MCF 10A (cell line): ENCODE measurements at regions not wholly inside any gene's neighbourhood (a gene's known extent, or its start where the extent isn't known, plus 50 kb on each side); places are given as distances from the start of the nearest gene placed in this dataset.

ENCODE experiments used
- BruUV-seq: library from RNA; stranded (reverse); fragments of 400-500 nt; replicated peaks from 2 replicates; lab custom pipeline; 2021; lab: Mats Ljungman, UMichigan
- CTCF ChIA-PET: fragments of 300-600 bp; sonication (Branson Sonifier 250); formaldehyde crosslinking; extraction: SDS; loops from one replicate; lab custom pipeline; 2021; ENCODE audit warnings: antibody characterized with exemption, inconsistent platforms; lab: Yijun Ruan, JAX
- POLR2A ChIA-PET: fragments of 300-600, 350-650 bp; sonication (Branson Sonifier 250); formaldehyde crosslinking; extraction: SDS; loops from one replicate; lab custom pipeline; 2020; ENCODE audit warnings: antibody characterized with exemption, inconsistent platforms; lab: Yijun Ruan, JAX
- DNase-seq: peaks from one replicate; pipeline ENCODE4 v3.0.0-alpha.2; 2018; ENCODE audit not compliant: unreplicated experiment
- H3K27ac Mint-ChIP-seq: one replicate; pipeline ENCODE4 v1.8.0; 2022; ENCODE audit warnings: mild to moderate bottlenecking, low read depth, mixed read lengths; ENCODE audit not compliant: unreplicated experiment
- H3K27me3 Mint-ChIP-seq: one replicate; pipeline ENCODE4 v1.8.0; 2022; ENCODE audit warnings: mixed read lengths; ENCODE audit not compliant: insufficient read depth, unreplicated experiment
- H3K36me3 Mint-ChIP-seq: one replicate; pipeline ENCODE4 v1.8.0; 2022; ENCODE audit warnings: mild to moderate bottlenecking, moderate library complexity, mixed read lengths; ENCODE audit not compliant: insufficient read depth, unreplicated experiment
- H3K4me1 Mint-ChIP-seq: one replicate; pipeline ENCODE4 v1.8.0; 2022; ENCODE audit warnings: mixed read lengths; ENCODE audit not compliant: insufficient read depth, unreplicated experiment
- H3K4me3 Mint-ChIP-seq: one replicate; pipeline ENCODE4 v1.8.0; 2022; ENCODE audit warnings: mild to moderate bottlenecking, moderate library complexity, mixed read lengths; ENCODE audit not compliant: unreplicated experiment
- H3K9me3 Mint-ChIP-seq: one replicate; pipeline ENCODE4 v1.8.0; 2022; ENCODE audit warnings: mixed read lengths; ENCODE audit not compliant: unreplicated experiment
- intact Hi-C: fragments of 100-400 bp; cut with micrococcal nuclease; formaldehyde crosslinking; loops from 2 replicates; pipeline ENCODE4 v1.14.1; 2022
- TF ChIP-seq, protein P1 (sequence below): fragments of 200-600 bp; IDR thresholded peaks from one replicate; pipeline ENCODE4 v1.8.0; 2022; ENCODE audit warnings: antibody characterized with exemption, mild to moderate bottlenecking; ENCODE audit not compliant: unreplicated experiment

DNA sequence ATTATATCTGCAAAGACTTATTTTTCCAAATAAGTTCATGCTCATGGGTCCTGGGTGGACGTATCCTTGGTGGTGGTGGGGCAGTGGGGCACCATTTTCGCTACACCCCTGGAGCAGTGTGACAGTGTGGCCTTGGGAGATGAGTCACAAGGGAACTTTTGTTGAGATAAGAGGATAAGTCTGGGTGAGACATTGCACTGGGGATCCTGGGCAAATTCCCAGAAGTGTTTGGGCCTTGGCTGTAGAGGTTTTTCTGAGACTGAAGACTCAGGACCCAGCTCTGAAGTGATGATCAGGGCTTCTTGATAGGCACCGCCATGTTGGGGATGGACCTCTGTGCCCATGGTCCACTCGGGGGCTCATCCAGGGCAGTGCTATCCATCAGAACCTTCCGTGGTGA is 149.4 kb downstream of the MACROH2A1 start:
- intact Hi-C loops = no loop called here
- peaks cover 39% of the 10 kb centered on the region for H3K4me1 Mint-ChIP-seq
- CTCF ChIA-PET = interaction anchor here (0.9 kb wide), 1 partner anchor 73 kb away, joined by 3 read pairs; no protein-coding TSS in a partner anchor
- BruUV-seq = no TSS peak
- no peak overlapping the region for H3K27ac Mint-ChIP-seq
- POLR2A ChIA-PET = no interaction called here
- no peak overlapping the region for H3K4me3 Mint-ChIP-seq
- H3K36me3 Mint-ChIP-seq = no peaks in the 10 kb centered on the region
- H3K27me3 Mint-ChIP-seq = no peaks in the 10 kb centered on the region
- no peak for DNase-seq
- TF ChIP-seq, protein P1, sequence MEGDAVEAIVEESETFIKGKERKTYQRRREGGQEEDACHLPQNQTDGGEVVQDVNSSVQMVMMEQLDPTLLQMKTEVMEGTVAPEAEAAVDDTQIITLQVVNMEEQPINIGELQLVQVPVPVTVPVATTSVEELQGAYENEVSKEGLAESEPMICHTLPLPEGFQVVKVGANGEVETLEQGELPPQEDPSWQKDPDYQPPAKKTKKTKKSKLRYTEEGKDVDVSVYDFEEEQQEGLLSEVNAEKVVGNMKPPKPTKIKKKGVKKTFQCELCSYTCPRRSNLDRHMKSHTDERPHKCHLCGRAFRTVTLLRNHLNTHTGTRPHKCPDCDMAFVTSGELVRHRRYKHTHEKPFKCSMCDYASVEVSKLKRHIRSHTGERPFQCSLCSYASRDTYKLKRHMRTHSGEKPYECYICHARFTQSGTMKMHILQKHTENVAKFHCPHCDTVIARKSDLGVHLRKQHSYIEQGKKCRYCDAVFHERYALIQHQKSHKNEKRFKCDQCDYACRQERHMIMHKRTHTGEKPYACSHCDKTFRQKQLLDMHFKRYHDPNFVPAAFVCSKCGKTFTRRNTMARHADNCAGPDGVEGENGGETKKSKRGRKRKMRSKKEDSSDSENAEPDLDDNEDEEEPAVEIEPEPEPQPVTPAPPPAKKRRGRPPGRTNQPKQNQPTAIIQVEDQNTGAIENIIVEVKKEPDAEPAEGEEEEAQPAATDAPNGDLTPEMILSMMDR = no peak
- no peaks in the 10 kb centered on the region for H3K9me3 Mint-ChIP-seq

DNA sequence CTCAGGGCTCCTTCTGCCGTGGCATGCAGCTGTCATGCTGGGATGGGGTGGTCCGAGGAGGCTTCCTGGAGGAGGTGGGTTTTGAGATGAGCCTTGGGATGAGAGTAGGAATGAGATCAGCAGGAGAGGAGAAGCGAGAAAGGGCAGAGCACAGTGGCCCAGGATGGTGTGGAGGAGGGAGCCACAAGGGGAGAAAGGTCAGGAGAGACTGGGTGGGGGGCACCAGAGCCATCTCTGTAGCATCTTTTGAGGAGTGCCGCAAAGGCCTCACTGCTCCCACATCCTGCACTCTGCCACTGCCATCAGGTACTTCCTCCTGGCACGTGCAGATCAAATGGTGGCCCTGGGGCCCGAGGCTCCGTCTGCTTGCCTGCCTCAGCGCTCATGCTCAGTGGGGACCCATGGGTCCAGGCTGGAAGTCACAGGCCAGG is 150.2 kb downstream of the MACROH2A1 start:
- Mint-ChIP-seq H3K27ac (no peak overlapping the region), H3K9me3 (no peaks in the 10 kb centered on the region), H3K4me3 (no peak overlapping the region), H3K27me3 (no peaks in the 10 kb centered on the region), H3K36me3 (no peaks in the 10 kb centered on the region), H3K4me1 (peaks cover 39% of the 10 kb centered on the region)
- POLR2A ChIA-PET = no interaction called here
- TF ChIP-seq, protein P1 = no peak
- no TSS peak for BruUV-seq
- CTCF ChIA-PET = interaction anchor here (1.8 kb wide), 1 partner anchor 15 kb away, joined by 5 read pairs; no protein-coding TSS in a partner anchor
- intact Hi-C loops = no loop called here
- DNase-seq = no peak

- Mint-ChIP-seq H3K27me3 (no peaks in the 10 kb centered on the region), H3K9me3 (no peaks in the 10 kb centered on the region), H3K36me3 (no peaks in the 10 kb centered on the region), H3K27ac (peak overlapping the region; percentile 29), H3K4me3 (peak overlapping the region; percentile 51), H3K4me1 (peaks cover 50% of the 10 kb centered on the region)
- peak; percentile 98 for DNase-seq
- no TSS peak for BruUV-seq
- ChIA-PET POLR2A (interaction anchor here (0.6 to 3.2 kb wide), 16 partner anchors 11 to 766 kb away, joined by 3 to 23 read pairs (median 4); partner anchors contain the start of gene C5orf24), CTCF (interaction anchor here (0.5 to 1.8 kb wide), 14 partner anchors 10 to 402 kb away, joined by 3 to 7 read pairs (median 3); no protein-coding TSS in a partner anchor)
- intact Hi-C loops = no loop called here
- TF ChIP-seq, protein P1 = no peak
These were observed 151.9 kb downstream of the MACROH2A1 start for GRCh38 chr5:135246923-135247795.

GRCh38 chr5:135246605-135246922 is 152.5 kb downstream of the MACROH2A1 start:
- Mint-ChIP-seq H3K4me1 (peaks cover 56% of the 10 kb centered on the region), H3K4me3 (peak overlapping the region; percentile 51), H3K36me3 (no peaks in the 10 kb centered on the region), H3K27ac (peak overlapping the region; percentile 29), H3K27me3 (no peaks in the 10 kb centered on the region), H3K9me3 (no peaks in the 10 kb centered on the region)
- no TSS peak for BruUV-seq
- intact Hi-C loops = no loop called here
- POLR2A ChIA-PET = interaction anchor here (0.6 to 3.2 kb wide), 17 partner anchors 8 to 766 kb away, joined by 3 to 23 read pairs (median 4); no protein-coding TSS in a partner anchor
- TF ChIP-seq, protein P1 = no peak
- CTCF ChIA-PET = interaction anchor here (0.5 to 1.6 kb wide), 12 partner anchors 9 to 179 kb away, joined by 3 to 7 read pairs (median 3); no protein-coding TSS in a partner anchor
- DNase-seq = no peak
